MM.1S (cell line): ENCODE measurements at regions not wholly inside any gene's neighbourhood (a gene's known extent, or its start where the extent isn't known, plus 50 kb on each side); places are given as distances from the start of the nearest gene placed in this dataset.

Source experiments
- EZH2phosphoT487 ChIP-seq: fragments of 300-600 bp; sonication (generic); IDR thresholded peaks from 2 replicates; pipeline ENCODE4 v1.6.1; 2018; ENCODE audit warnings: antibody characterized with exemption, low read length
- TF ChIP-seq, protein P1 (sequence below): fragments of 300-600 bp; sonication (generic); IDR thresholded peaks from 2 replicates; pipeline ENCODE4 v1.5.1; 2016; ENCODE audit warnings: antibody characterized with exemption, low read length, mixed read lengths

DNA sequence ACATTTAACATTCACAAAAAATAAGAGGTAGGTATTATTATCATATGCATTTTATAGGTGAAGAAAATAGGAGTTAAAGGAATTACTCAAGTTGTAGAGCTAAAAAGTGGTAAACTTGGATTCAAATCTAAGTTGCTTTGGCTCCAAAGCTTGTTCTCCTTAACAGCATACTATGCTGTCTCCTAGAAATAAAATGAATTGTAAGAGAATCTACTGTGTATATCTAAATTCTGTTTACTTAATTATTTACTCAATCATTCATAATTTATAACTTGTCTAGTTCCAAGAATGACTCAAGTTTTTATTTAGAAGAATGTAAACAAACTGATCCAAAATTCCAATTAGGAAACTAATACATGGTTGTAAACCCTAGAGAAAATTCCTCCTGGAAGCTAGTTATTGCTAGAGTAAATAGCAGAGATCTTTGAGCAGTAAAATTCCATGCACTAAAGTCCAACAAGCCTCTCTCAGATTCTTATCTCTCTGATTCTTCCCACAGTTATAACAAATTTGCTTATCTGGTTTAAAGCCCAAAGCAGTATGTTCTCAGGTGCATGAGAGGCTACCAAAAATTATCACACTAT, 132.5 kb upstream of the DPT start:
- TF ChIP-seq EZH2phosphoT487: no peak
- TF ChIP-seq, protein P1, sequence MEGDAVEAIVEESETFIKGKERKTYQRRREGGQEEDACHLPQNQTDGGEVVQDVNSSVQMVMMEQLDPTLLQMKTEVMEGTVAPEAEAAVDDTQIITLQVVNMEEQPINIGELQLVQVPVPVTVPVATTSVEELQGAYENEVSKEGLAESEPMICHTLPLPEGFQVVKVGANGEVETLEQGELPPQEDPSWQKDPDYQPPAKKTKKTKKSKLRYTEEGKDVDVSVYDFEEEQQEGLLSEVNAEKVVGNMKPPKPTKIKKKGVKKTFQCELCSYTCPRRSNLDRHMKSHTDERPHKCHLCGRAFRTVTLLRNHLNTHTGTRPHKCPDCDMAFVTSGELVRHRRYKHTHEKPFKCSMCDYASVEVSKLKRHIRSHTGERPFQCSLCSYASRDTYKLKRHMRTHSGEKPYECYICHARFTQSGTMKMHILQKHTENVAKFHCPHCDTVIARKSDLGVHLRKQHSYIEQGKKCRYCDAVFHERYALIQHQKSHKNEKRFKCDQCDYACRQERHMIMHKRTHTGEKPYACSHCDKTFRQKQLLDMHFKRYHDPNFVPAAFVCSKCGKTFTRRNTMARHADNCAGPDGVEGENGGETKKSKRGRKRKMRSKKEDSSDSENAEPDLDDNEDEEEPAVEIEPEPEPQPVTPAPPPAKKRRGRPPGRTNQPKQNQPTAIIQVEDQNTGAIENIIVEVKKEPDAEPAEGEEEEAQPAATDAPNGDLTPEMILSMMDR: no peak
